ENCODE measurements at regions not wholly inside any gene's neighbourhood (a gene's known extent, or its start where the extent isn't known, plus 50 kb on each side); places are given as distances from the start of the nearest gene placed in this dataset.
"Not testable (repeated sequence)": the region's sequence is repeated elsewhere in the genome, so short reads cannot be mapped to it uniquely, and the experiment has no call there.

GRCh38 chr1:228611707-228612106 lies 123.6 kb upstream of the RHOU start:
- DNase-seq (ENCODE audit: low read depth in 2 of 2), result not testable (repeated sequence)

GRCh38 chr1:228622002-228622716 lies 113.1 kb upstream of the RHOU start:
- DNase-seq (ENCODE audit: low read depth in 2 of 2), result not testable (repeated sequence)

- DNase-seq (ENCODE audit: low read depth in 2 of 2), result not testable (repeated sequence)
These were observed 108.8 kb upstream of the RHOU start for GRCh38 chr1:228626481-228626880.

GRCh38 chr1:228632858-228633257 lies 102.4 kb upstream of the RHOU start:
- DNase-seq (ENCODE audit: low read depth in 2 of 2), result not testable (repeated sequence)

- peak; percentile 4 to 26 for DNase-seq (ENCODE audit: low read depth in 2 of 2)
These were observed 100.0 kb upstream of the RHOU start for GRCh38 chr1:228635304-228635703.

GRCh38 chr1:228637529-228637928 lies 97.8 kb upstream of the RHOU start:
- DNase-seq (ENCODE audit: low read depth in 2 of 2), result not testable (repeated sequence)

GRCh38 chr1:228646717-228647522 lies 88.4 kb upstream of the RHOU start:
- no peak for DNase-seq (ENCODE audit: low read depth in 2 of 2)

GRCh38 chr1:228647523-228648444 lies 87.5 kb upstream of the RHOU start:
- peak in 1 of 2 experiments; percentile 24 for DNase-seq (ENCODE audit: low read depth in 2 of 2)

GRCh38 chr1:228648647-228649383 lies 86.5 kb upstream of the RHOU start:
- no peak for DNase-seq (ENCODE audit: low read depth in 2 of 2)

- no peak for DNase-seq (ENCODE audit: low read depth in 2 of 2)
These were observed 85.1 kb upstream of the RHOU start for GRCh38 chr1:228650141-228650540.

GRCh38 chr1:228650946-228651345 lies 84.3 kb upstream of the RHOU start:
- no peak for DNase-seq (ENCODE audit: low read depth in 2 of 2)

- no peak for DNase-seq (ENCODE audit: low read depth in 2 of 2)
These were observed 83.2 kb upstream of the RHOU start for GRCh38 chr1:228652116-228652515.

- not testable (repeated sequence) for DNase-seq (ENCODE audit: low read depth in 2 of 2)
These were observed 82.2 kb upstream of the RHOU start for GRCh38 chr1:228653057-228653456.

- no peak for DNase-seq (ENCODE audit: low read depth in 2 of 2)
These were observed 81.5 kb upstream of the RHOU start for GRCh38 chr1:228653748-228654147.

GRCh38 chr1:228655796-228656394 lies 79.4 kb upstream of the RHOU start:
- DNase-seq (ENCODE audit: low read depth in 2 of 2), result no peak

GRCh38 chr1:228662007-228662689 lies 73.1 kb upstream of the RHOU start:
- DNase-seq (ENCODE audit: low read depth in 2 of 2), result not testable (repeated sequence)

GRCh38 chr1:228664399-228664914 lies 70.8 kb upstream of the RHOU start:
- peak; percentile 53 to 73 for DNase-seq (ENCODE audit: low read depth in 2 of 2)

GRCh38 chr1:228666686-228667623 lies 68.3 kb upstream of the RHOU start:
- no peak for DNase-seq (ENCODE audit: low read depth in 2 of 2)

Data from stimulated activated CD4-positive, alpha-beta T cell treated with anti-CD3 and anti-CD28 coated beads, Interleukin-12 subunit alpha, Interleukin-12 subunit beta, amount 100 ng/mL, for 24 hours (primary cell).